CD14-positive monocyte (primary cell): ENCODE measurements at regions not wholly inside any gene's neighbourhood (a gene's known extent, or its start where the extent isn't known, plus 50 kb on each side); places are given as distances from the start of the nearest gene placed in this dataset.

Source experiments
- DNase-seq, 3 donors: peaks; one replicate each; pipeline ENCODE4 v3.0.0-alpha.2; 2011 to 2022
- H2AFZ ChIP-seq: 2 replicates; pipeline ENCODE4 v1.6.0; 2012; ENCODE audit warnings: mild to moderate bottlenecking, low read depth, low read length, inconsistent platforms; ENCODE audit not compliant: insufficient read depth, poor library complexity, severe bottlenecking
- H3K27ac ChIP-seq, 2 donors: 1 replicate in 1 of 2; 2 replicates in 1 of 2; pipeline ENCODE4 v1.5.1; 2012 to 2013; ENCODE audit warnings: low read length in 2 of 2, control low read depth in 1 of 2, inconsistent platforms in 1 of 2, low read depth in 1 of 2, mild to moderate bottlenecking in 1 of 2
- H3K27me3 ChIP-seq, 2 donors: one replicate each; pipeline versions ENCODE4 v1.6.0 to v1.6.1; 2011 to 2013; ENCODE audit warnings: low read length in 2 of 2; ENCODE audit not compliant: control insufficient read depth in 2 of 2, insufficient read depth in 2 of 2
- H3K36me3 ChIP-seq, 2 donors: replicated peaks in 1 of 2; 1 replicate in 1 of 2; 2 replicates in 1 of 2; pipeline versions ENCODE4 v1.5.1 to v1.6.1; 2012 to 2013; ENCODE audit warnings: low read length in 2 of 2, control low read depth in 1 of 2, inconsistent platforms in 1 of 2, mild to moderate bottlenecking in 1 of 2; ENCODE audit not compliant: insufficient read depth in 2 of 2, control insufficient read depth in 1 of 2
- H3K4me1 ChIP-seq, 2 donors: 1 replicate in 1 of 2; 2 replicates in 1 of 2; pipeline versions ENCODE4 v1.5.1 to v1.6.1; 2012 to 2013; ENCODE audit warnings: low read length in 2 of 2, control low read depth in 1 of 2, inconsistent platforms in 1 of 2, mild to moderate bottlenecking in 1 of 2, moderate library complexity in 1 of 2; ENCODE audit not compliant: insufficient read depth in 2 of 2, control insufficient read depth in 1 of 2
- H3K4me2 ChIP-seq: replicated peaks from 2 replicates; pipeline ENCODE3; 2012; ENCODE audit warnings: low read length, moderate library complexity, mild to moderate bottlenecking; ENCODE audit not compliant: poor library complexity, severe bottlenecking; ENCODE audit errors: extremely low read depth
- H3K4me3 ChIP-seq, 3 experiments: fragments of 200-600 bp in 1 of 3; sonication (generic) in 1 of 3; replicated peaks in 1 of 3; 1 replicate in 2 of 3; 2 replicates in 1 of 3; pipeline ENCODE4 v1.5.1; 2011 to 2013; ENCODE audit warnings: low read length in 3 of 3, mild to moderate bottlenecking in 3 of 3, control low read depth in 2 of 3, low read depth in 2 of 3, inconsistent platforms in 1 of 3, moderate library complexity in 1 of 3
- H3K79me2 ChIP-seq: 2 replicates; pipeline ENCODE4 v1.6.0; 2012; ENCODE audit warnings: mild to moderate bottlenecking, control low read depth, inconsistent platforms, low read length, moderate library complexity; ENCODE audit not compliant: insufficient read depth
- H3K9ac ChIP-seq: 2 replicates; pipeline ENCODE4 v1.6.0; 2017; ENCODE audit warnings: low read length, mild to moderate bottlenecking; ENCODE audit not compliant: insufficient read depth, poor library complexity, severe bottlenecking
- H3K9me3 ChIP-seq, 2 donors: replicated peaks in 1 of 2; 1 replicate in 1 of 2; 2 replicates in 1 of 2; pipeline versions ENCODE4 v1.5.1 to v1.6.1; 2012 to 2013; ENCODE audit warnings: low read length in 2 of 2, control low read depth in 1 of 2; ENCODE audit not compliant: control insufficient read depth in 1 of 2, insufficient read depth in 1 of 2
- H4K20me1 ChIP-seq: 2 replicates; pipeline ENCODE4 v1.6.0; 2012; ENCODE audit warnings: mild to moderate bottlenecking, low read length, control low read depth, moderate library complexity; ENCODE audit not compliant: insufficient read depth
- H3K27ac Mint-ChIP-seq, 7 donors: one replicate each; pipeline ENCODE4 v1.8.0; 2020; ENCODE audit warnings: mild to moderate bottlenecking in 7 of 7, mixed read lengths in 7 of 7, moderate library complexity in 6 of 7, inconsistent platforms in 2 of 7
- H3K27me3 Mint-ChIP-seq, 3 donors: one replicate each; pipeline ENCODE4 v1.8.0; 2021 to 2022; ENCODE audit warnings: low read depth in 3 of 3, mild to moderate bottlenecking in 3 of 3, mixed read lengths in 3 of 3, moderate library complexity in 3 of 3, inconsistent platforms in 1 of 3
- H3K36me3 Mint-ChIP-seq, 2 donors: one replicate each; pipeline ENCODE4 v1.8.0; 2020; ENCODE audit warnings: mixed read lengths in 2 of 2, inconsistent platforms in 1 of 2, mild to moderate bottlenecking in 1 of 2
- H3K4me1 Mint-ChIP-seq: one replicate; pipeline ENCODE4 v1.8.0; 2020; ENCODE audit warnings: mild to moderate bottlenecking, mixed read lengths
- H3K4me3 Mint-ChIP-seq, 2 donors: one replicate each; pipeline ENCODE4 v1.8.0; 2020; ENCODE audit warnings: mild to moderate bottlenecking in 2 of 2, mixed read lengths in 2 of 2, moderate library complexity in 1 of 2
- H3K9me3 Mint-ChIP-seq, 7 donors: one replicate each; pipeline ENCODE4 v1.8.0; 2020 to 2022; ENCODE audit warnings: mixed read lengths in 7 of 7, mild to moderate bottlenecking in 6 of 7, moderate library complexity in 6 of 7, inconsistent platforms in 2 of 7
- WGBS: methylation state at CpG from one replicate; pipeline ENCODE4 v1.1.5; 2013; ENCODE audit warnings: missing lambda C conversion rate; ENCODE audit not compliant: insufficient coverage; 5-methylcytosine and 5-hydroxymethylcytosine counted together
- intact Hi-C, 2 donors: fragments of 100-400 bp; cut with micrococcal nuclease; formaldehyde crosslinking; loops; one replicate each; pipeline versions ENCODE4 v1.15.0 to v1.15.1; 2023
- TF ChIP-seq, protein P1 (sequence below): fragments of 200-600 bp; IDR thresholded peaks from one replicate; pipeline ENCODE4 v1.8.0; 2022; ENCODE audit warnings: antibody characterized with exemption, mild to moderate bottlenecking

DNA sequence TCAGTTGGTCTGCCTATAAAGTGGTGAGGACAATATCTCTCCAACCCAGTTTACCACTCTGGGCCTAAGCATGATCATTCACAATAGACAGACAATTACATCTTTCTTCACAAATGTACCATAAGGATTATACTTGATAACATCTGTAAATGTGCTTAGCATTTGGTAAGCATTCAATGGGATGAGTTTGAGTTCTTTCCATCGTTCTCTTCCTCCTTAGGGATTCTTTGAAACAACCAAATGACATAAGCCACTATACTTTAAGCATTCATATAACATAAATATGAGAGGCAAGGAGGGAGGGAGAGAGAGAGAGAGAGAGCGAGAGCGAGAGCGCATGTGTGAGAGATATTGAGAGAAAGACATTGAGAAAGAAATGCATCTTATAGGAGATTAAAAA is 303.3 kb upstream of the CBLB start:
- Histone ChIP-seq H3K4me3 (no peak overlapping the region), H4K20me1 (no peaks in the 10 kb centered on the region), H2AFZ (peak overlapping the region; percentile 14), H3K4me1 (peaks cover 0 to 10% of the 10 kb centered on the region in 2 donors), H3K36me3 (no peaks in the 10 kb centered on the region), H3K9ac (no peak overlapping the region), H3K27ac (no peak overlapping the region), H3K27me3 (no peaks in the 10 kb centered on the region), H3K79me2 (no peaks in the 10 kb centered on the region), H3K9me3 (no peaks in the 10 kb centered on the region), H3K4me2 (no peak overlapping the region)
- H3K4me3 Mint-ChIP-seq: no peak overlapping the region
- WGBS: no CpG with 5 or more reads among the region's 4 CpGs
- H3K36me3 Mint-ChIP-seq: no peaks in the 10 kb centered on the region
- H3K9me3 Mint-ChIP-seq: peaks cover 0 to 6% (median 0%) of the 10 kb centered on the region in 7 donors
- intact Hi-C loops: no loop called here
- H3K27me3 Mint-ChIP-seq: no peaks in the 10 kb centered on the region
- TF ChIP-seq, protein P1, sequence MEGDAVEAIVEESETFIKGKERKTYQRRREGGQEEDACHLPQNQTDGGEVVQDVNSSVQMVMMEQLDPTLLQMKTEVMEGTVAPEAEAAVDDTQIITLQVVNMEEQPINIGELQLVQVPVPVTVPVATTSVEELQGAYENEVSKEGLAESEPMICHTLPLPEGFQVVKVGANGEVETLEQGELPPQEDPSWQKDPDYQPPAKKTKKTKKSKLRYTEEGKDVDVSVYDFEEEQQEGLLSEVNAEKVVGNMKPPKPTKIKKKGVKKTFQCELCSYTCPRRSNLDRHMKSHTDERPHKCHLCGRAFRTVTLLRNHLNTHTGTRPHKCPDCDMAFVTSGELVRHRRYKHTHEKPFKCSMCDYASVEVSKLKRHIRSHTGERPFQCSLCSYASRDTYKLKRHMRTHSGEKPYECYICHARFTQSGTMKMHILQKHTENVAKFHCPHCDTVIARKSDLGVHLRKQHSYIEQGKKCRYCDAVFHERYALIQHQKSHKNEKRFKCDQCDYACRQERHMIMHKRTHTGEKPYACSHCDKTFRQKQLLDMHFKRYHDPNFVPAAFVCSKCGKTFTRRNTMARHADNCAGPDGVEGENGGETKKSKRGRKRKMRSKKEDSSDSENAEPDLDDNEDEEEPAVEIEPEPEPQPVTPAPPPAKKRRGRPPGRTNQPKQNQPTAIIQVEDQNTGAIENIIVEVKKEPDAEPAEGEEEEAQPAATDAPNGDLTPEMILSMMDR: no peak
- no peak for DNase-seq
- no peak overlapping the region for H3K27ac Mint-ChIP-seq
- H3K4me1 Mint-ChIP-seq: peaks cover 23% of the 10 kb centered on the region

DNA sequence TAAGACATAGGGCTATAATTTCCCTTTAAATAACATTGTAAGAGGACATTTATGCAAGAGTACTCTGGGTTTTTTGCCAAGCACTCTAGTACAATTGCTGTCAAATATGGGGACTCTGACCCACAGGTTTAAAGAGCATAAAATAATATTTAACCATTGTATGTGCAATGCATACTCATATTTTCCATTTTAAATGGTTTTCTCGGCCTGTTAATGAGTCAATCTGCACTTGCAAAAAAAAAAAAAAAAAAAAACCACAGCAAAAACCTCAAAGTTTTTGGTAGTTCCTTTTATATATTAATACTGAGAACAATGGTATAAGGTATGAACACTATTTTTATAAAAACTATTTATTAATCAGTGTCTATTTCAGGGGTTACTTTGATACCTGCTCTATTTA is 304.0 kb upstream of the CBLB start:
- intact Hi-C loops: no loop called here
- H3K4me3 Mint-ChIP-seq: no peak overlapping the region
- no peak for DNase-seq
- H3K4me1 ChIP-seq: peaks cover 0 to 11% of the 10 kb centered on the region in 2 donors
- H3K27ac Mint-ChIP-seq: no peak overlapping the region
- H3K9me3 Mint-ChIP-seq: peaks cover 0 to 6% (median 0%) of the 10 kb centered on the region in 7 donors
- no peaks in the 10 kb centered on the region for H3K9me3 ChIP-seq
- H3K27me3 ChIP-seq: no peaks in the 10 kb centered on the region
- H2AFZ ChIP-seq: no peak overlapping the region
- no CpG with 5 or more reads among the region's 1 CpG for WGBS
- no peaks in the 10 kb centered on the region for H4K20me1 ChIP-seq
- TF ChIP-seq, protein P1: no peak
- H3K36me3 Mint-ChIP-seq: no peaks in the 10 kb centered on the region
- H3K4me3 ChIP-seq: no peak overlapping the region
- peaks cover 25% of the 10 kb centered on the region for H3K4me1 Mint-ChIP-seq
- H3K9ac ChIP-seq: no peak overlapping the region
- H3K79me2 ChIP-seq: no peaks in the 10 kb centered on the region
- H3K4me2 ChIP-seq: no peak overlapping the region
- no peaks in the 10 kb centered on the region for H3K36me3 ChIP-seq
- H3K27me3 Mint-ChIP-seq: no peaks in the 10 kb centered on the region
- no peak overlapping the region for H3K27ac ChIP-seq
